LNCaP clone FGC (cell line): ENCODE measurements at regions not wholly inside any gene's neighbourhood (a gene's known extent, or its start where the extent isn't known, plus 50 kb on each side); places are given as distances from the start of the nearest gene placed in this dataset.

Source experiments
- DNase-seq: peaks from one replicate; pipeline ENCODE4 v3.0.0-alpha.2; 2011; ENCODE audit warnings: low read depth
- H3K4me3 ChIP-seq: 2 replicates; pipeline ENCODE4 v1.5.1; 2011; ENCODE audit warnings: mild to moderate bottlenecking, low read depth, low read length, control low read depth
- CTCF ChIP-seq: IDR thresholded peaks from 2 replicates; pipeline ENCODE4 v1.5.1; 2012; ENCODE audit warnings: mild to moderate bottlenecking; ENCODE audit not compliant: control insufficient read depth, insufficient read depth; ENCODE audit errors: extremely low read depth

DNA sequence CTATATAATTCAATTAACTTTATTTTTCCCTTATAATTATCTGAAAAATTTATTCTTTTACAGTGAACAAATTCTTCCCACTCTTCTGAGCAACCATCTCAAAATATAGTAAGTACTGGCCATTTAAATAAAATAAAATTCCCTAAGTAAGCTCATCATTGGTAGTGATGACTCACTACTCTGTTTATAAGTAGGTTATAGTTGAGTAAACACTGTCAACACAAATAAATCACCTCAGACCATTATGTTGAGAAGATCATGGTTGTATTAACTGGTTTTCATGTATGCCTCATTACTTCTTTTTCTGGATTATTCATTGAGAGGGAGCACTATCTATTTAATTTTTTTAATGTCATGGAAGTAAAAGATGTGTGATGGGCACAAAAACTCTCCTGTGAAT lies 220.5 kb downstream of the SEC23A start:
- TF ChIP-seq CTCF: no peak
- DNase-seq: no peak
- H3K4me3 ChIP-seq: no peak overlapping the region

- H3K4me3 ChIP-seq: no peak overlapping the region
- no peak for DNase-seq
- no peak for TF ChIP-seq CTCF
These were observed 222.2 kb downstream of the SEC23A start for GRCh38 chr14:38880643-38881524.

DNA sequence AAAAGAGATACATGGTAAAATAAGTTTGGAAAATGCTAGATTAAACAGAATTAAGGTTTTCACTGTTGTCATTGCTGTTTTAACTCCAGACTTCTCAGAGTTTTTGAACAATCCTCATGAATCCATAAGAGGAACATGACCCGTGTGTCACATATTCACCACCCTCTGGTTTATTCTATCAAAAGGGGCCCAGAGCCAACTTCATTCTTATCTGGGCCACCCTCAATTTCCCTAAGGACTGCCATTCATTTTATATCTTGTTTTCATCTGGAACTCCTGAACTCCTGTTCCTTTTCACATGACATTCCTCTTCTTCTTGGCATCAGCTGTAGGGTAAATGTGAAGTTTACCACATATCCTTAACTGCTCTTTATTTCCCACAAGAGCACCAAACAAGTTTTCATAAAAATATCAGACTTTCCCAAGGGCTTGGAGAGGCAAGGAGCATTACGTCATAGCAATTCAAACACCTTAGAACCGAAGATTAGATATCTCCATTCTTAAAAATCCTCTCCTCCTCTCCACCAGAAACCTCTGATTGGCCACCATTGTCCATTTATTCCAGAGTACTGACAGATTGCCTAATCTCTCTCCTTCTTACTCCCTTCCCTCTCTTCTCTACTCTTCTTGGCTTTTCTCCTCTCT lies 225.2 kb downstream of the SEC23A start:
- H3K4me3 ChIP-seq: no peak overlapping the region
- TF ChIP-seq CTCF: no peak

GRCh38 chr14:38874721-38875120 lies 228.3 kb downstream of the SEC23A start:
- DNase-seq: no peak
- H3K4me3 ChIP-seq: no peak overlapping the region
- no peak for TF ChIP-seq CTCF

More for the DNA sequence above, 225.2 kb downstream of the SEC23A start:
- no peak for DNase-seq

GRCh38 chr14:38873941-38874612 lies 229.0 kb downstream of the SEC23A start:
- no peak for DNase-seq
- no peak for TF ChIP-seq CTCF
- no peak overlapping the region for H3K4me3 ChIP-seq

- no peak for DNase-seq
- TF ChIP-seq CTCF: no peak
- H3K4me3 ChIP-seq: no peak overlapping the region
These were observed 232.7 kb downstream of the SEC23A start for GRCh38 chr14:38870296-38870836.
